H1 (cell line): ENCODE measurements at regions not wholly inside any gene's neighbourhood (a gene's known extent, or its start where the extent isn't known, plus 50 kb on each side); places are given as distances from the start of the nearest gene placed in this dataset.

Experiments used
- CTCF ChIA-PET: fragments of 300-600 bp; sonication (Branson Sonifier 250); formaldehyde crosslinking; loops from one replicate; lab custom pipeline; 2021; ENCODE audit not compliant: partially characterized antibody; lab: Charles Lee
- POLR2A ChIA-PET: fragments of 300-600 bp; sonication (Branson Sonifier 250); formaldehyde crosslinking; loops from one replicate; lab custom pipeline; 2021; ENCODE audit warnings: inconsistent platforms; ENCODE audit not compliant: partially characterized antibody; lab: Charles Lee
- DNase-seq, 2 experiments: peaks; one replicate each; pipeline versions ENCODE4 v3.0.0 to v3.0.0-alpha.2; 2010 to 2022; ENCODE audit warnings: low spot score in 2 of 2, low read depth in 1 of 2, mixed read lengths in 1 of 2
- FAIRE-seq: peaks from 2 replicates; lab custom pipeline; 2011; peaks lifted over from hg19 to GRCh38; lab: Jason Lieb, UNC
- H2AFZ ChIP-seq: 2 replicates; pipeline ENCODE4 v1.8.1; 2012; ENCODE audit warnings: low read length, inconsistent platforms
- H2AK5ac ChIP-seq: 2 replicates; pipeline ENCODE4 v1.6.1; 2013; ENCODE audit warnings: low read depth, low read length
- H2BK120ac ChIP-seq: replicated peaks from 2 replicates; pipeline ENCODE3; 2013; ENCODE audit warnings: low read depth, low read length, inconsistent platforms
- H2BK12ac ChIP-seq: 2 replicates; pipeline ENCODE4 v1.6.1; 2013; ENCODE audit warnings: low read depth, low read length
- H2BK15ac ChIP-seq: 2 replicates; pipeline ENCODE4 v1.6.1; 2013; ENCODE audit warnings: low read length
- H2BK20ac ChIP-seq: 2 replicates; pipeline ENCODE4 v1.6.1; 2013; ENCODE audit warnings: low read length
- H2BK5ac ChIP-seq: 2 replicates; pipeline ENCODE4 v1.6.1; 2013; ENCODE audit warnings: low read depth, low read length
- H3K14ac ChIP-seq: 2 replicates; pipeline ENCODE4 v1.6.1; 2013; ENCODE audit warnings: inconsistent platforms; ENCODE audit not compliant: insufficient read length
- H3K18ac ChIP-seq: 2 replicates; pipeline ENCODE4 v1.6.1; 2013; ENCODE audit warnings: low read length; ENCODE audit errors: extremely low read depth
- H3K23ac ChIP-seq: 2 replicates; pipeline ENCODE4 v1.6.1; 2013; ENCODE audit warnings: inconsistent platforms; ENCODE audit not compliant: insufficient read length
- H3K23me2 ChIP-seq: 2 replicates; pipeline ENCODE4 v1.6.1; 2013; ENCODE audit warnings: low read depth, low read length
- H3K27ac ChIP-seq: 2 replicates; pipeline ENCODE4 v1.6.1; 2011; ENCODE audit warnings: low read depth, low read length, inconsistent platforms
- H3K27me3 ChIP-seq, 4 experiments: replicated peaks in 1 of 4; 1 replicate in 1 of 4; 2 replicates in 3 of 4; pipeline versions ENCODE4 v1.6.1 to v1.8.1; 2011 to 2013; ENCODE audit warnings: low read length in 3 of 4, mild to moderate bottlenecking in 3 of 4, inconsistent platforms in 2 of 4, mixed read lengths in 2 of 4, moderate library complexity in 1 of 4; ENCODE audit not compliant: control insufficient read depth in 3 of 4, insufficient read depth in 3 of 4; ENCODE audit errors: extremely low read depth in 1 of 4
- H3K36me3 ChIP-seq, 4 experiments: 2 replicates each; pipeline versions ENCODE4 v1.6.1 to v1.8.1; 2011 to 2013; ENCODE audit warnings: mild to moderate bottlenecking in 4 of 4, low read length in 3 of 4, moderate library complexity in 2 of 4, control low read depth in 1 of 4, inconsistent platforms in 1 of 4; ENCODE audit not compliant: insufficient read depth in 4 of 4, control insufficient read depth in 2 of 4
- H3K4ac ChIP-seq: replicated peaks from 2 replicates; pipeline ENCODE3; 2013; ENCODE audit warnings: low read length, low read depth, mixed read lengths, inconsistent platforms; ENCODE audit not compliant: insufficient read length
- H3K4me1 ChIP-seq, 4 experiments: replicated peaks in 1 of 4; 1 replicate in 1 of 4; 2 replicates in 3 of 4; pipeline versions ENCODE4 v1.6.1 to v1.8.1; 2011 to 2013; ENCODE audit warnings: low read length in 3 of 4, inconsistent platforms in 2 of 4, mixed read lengths in 1 of 4; ENCODE audit not compliant: insufficient read depth in 4 of 4, control insufficient read depth in 3 of 4
- H3K4me2 ChIP-seq, 2 experiments: 2 replicates each; pipeline versions ENCODE4 v1.6.1 to v1.8.1; 2011 to 2013; ENCODE audit warnings: low read depth in 2 of 2, low read length in 2 of 2, control low read depth in 1 of 2, inconsistent platforms in 1 of 2, mild to moderate bottlenecking in 1 of 2; ENCODE audit not compliant: insufficient read depth in 1 of 2
- H3K4me3 ChIP-seq, 4 experiments: fragments of 200-600, 300-600 bp in 1 of 4; sonication (generic), shearing (Covaris generic), sonication (Bioruptor Twin) in 1 of 4; 2 replicates each; pipeline versions ENCODE4 v1.5.1 to v1.8.1; 2011 to 2016; ENCODE audit warnings: low read length in 4 of 4, low read depth in 3 of 4, control low read depth in 2 of 4, inconsistent platforms in 2 of 4, mild to moderate bottlenecking in 2 of 4, mixed read lengths in 1 of 4, moderate library complexity in 1 of 4; ENCODE audit not compliant: insufficient read depth in 2 of 4; ENCODE audit errors: extremely low read depth in 1 of 4
- H3K56ac ChIP-seq: replicated peaks from 2 replicates; pipeline ENCODE3; 2013; ENCODE audit warnings: low read depth, mild to moderate bottlenecking, mixed read lengths, low read length, inconsistent platforms; ENCODE audit not compliant: insufficient read length
- H3K79me1 ChIP-seq: 2 replicates; pipeline ENCODE4 v1.6.1; 2013; ENCODE audit warnings: low read depth, low read length, control low read depth
- H3K79me2 ChIP-seq, 2 experiments: 2 replicates each; pipeline versions ENCODE4 v1.6.1 to v1.8.1; 2012 to 2013; ENCODE audit warnings: low read length in 2 of 2, mild to moderate bottlenecking in 2 of 2, inconsistent platforms in 1 of 2; ENCODE audit not compliant: insufficient read depth in 2 of 2, control insufficient read depth in 1 of 2
- H3K9ac ChIP-seq, 4 experiments: replicated peaks in 1 of 4; 1 replicate in 1 of 4; 2 replicates in 3 of 4; pipeline versions ENCODE4 v1.6.1 to v1.8.1; 2011 to 2013; ENCODE audit warnings: low read depth in 3 of 4, low read length in 3 of 4, control low read depth in 2 of 4, mild to moderate bottlenecking in 2 of 4, moderate library complexity in 2 of 4, inconsistent platforms in 1 of 4; ENCODE audit errors: extremely low read depth in 1 of 4
- H3K9me3 ChIP-seq, 2 experiments: 2 replicates each; pipeline versions ENCODE4 v1.6.1 to v1.8.1; 2012 to 2013; ENCODE audit warnings: mild to moderate bottlenecking in 2 of 2, moderate library complexity in 2 of 2, control low read depth in 1 of 2, inconsistent platforms in 1 of 2, low read depth in 1 of 2, low read length in 1 of 2, mixed read lengths in 1 of 2; ENCODE audit not compliant: insufficient read depth in 2 of 2
- H4K20me1 ChIP-seq, 2 experiments: replicated peaks in 1 of 2; 2 replicates each; pipeline versions ENCODE3 to v1.8.1; 2011 to 2013; ENCODE audit warnings: inconsistent platforms in 2 of 2, low read length in 2 of 2, mild to moderate bottlenecking in 1 of 2; ENCODE audit not compliant: insufficient read depth in 2 of 2, control insufficient read depth in 1 of 2
- H4K5ac ChIP-seq: 2 replicates; pipeline ENCODE4 v1.6.1; 2013; ENCODE audit warnings: low read length, low read depth, mixed read lengths, inconsistent platforms; ENCODE audit not compliant: insufficient read length
- H4K8ac ChIP-seq: 2 replicates; pipeline ENCODE4 v1.8.0; 2013; ENCODE audit warnings: mild to moderate bottlenecking, moderate library complexity, low read length, inconsistent platforms; ENCODE audit not compliant: insufficient read depth; ENCODE audit errors: extremely low read depth
- H4K91ac ChIP-seq: replicated peaks from 2 replicates; pipeline ENCODE3; 2013; ENCODE audit warnings: low read length, mixed read lengths, inconsistent platforms; ENCODE audit not compliant: insufficient read length
- WGBS, 2 experiments: shearing (Covaris generic) in 1 of 2; methylation state at CpG; one replicate each; pipeline versions ENCODE4 v1.1.6 to v1.1.7; 2013 to 2015; ENCODE audit warnings: low lambda C conversion rate in 2 of 2, mixed read lengths in 2 of 2, inconsistent platforms in 1 of 2, low coverage in 1 of 2, missing lambda C conversion rate in 1 of 2; ENCODE audit not compliant: insufficient replicate concordance in 2 of 2, insufficient coverage in 1 of 2, insufficient read length in 1 of 2; ENCODE audit errors: extremely low coverage in 1 of 2, missing lambda C conversion rate in 1 of 2; 5-methylcytosine and 5-hydroxymethylcytosine counted together
- TF ChIP-seq, protein P1 (sequence below): fragments of 300-600 bp; sonication (generic); IDR thresholded peaks from 2 replicates; pipeline ENCODE4 v1.7.1; 2012; ENCODE audit warnings: low read length, moderate library complexity, mild to moderate bottlenecking, inconsistent platforms; ENCODE audit not compliant: insufficient replicate concordance

- no peak overlapping the region for H2BK20ac ChIP-seq
- H3K27me3 ChIP-seq, result no peaks in the 10 kb centered on the region
- no peak overlapping the region for H3K56ac ChIP-seq
- DNase-seq (no peak), FAIRE-seq (no peak)
- 88% methylated on average over 1 of the region's 1 CpG; no CpG with 5 or more reads in 1 of the 2 experiments for WGBS, 2 experiments
- H4K8ac ChIP-seq, result no peak overlapping the region
- no peaks in the 10 kb centered on the region for H3K79me1 ChIP-seq
- no peak overlapping the region for H3K9ac ChIP-seq
- H2AK5ac ChIP-seq, result no peak overlapping the region
- no peaks in the 10 kb centered on the region for H3K9me3 ChIP-seq
- no peaks in the 10 kb centered on the region for H3K4me1 ChIP-seq
- no peak overlapping the region for H3K27ac ChIP-seq
- H3K23me2 ChIP-seq, result no peaks in the 10 kb centered on the region
- no peak overlapping the region for H4K91ac ChIP-seq
- no peak overlapping the region for H2AFZ ChIP-seq
- no peak overlapping the region for H2BK15ac ChIP-seq
- H4K5ac ChIP-seq, result no peak overlapping the region
- H3K18ac ChIP-seq, result no peak overlapping the region
- H3K4me3 ChIP-seq, result no peak overlapping the region
- no peak overlapping the region for H2BK120ac ChIP-seq
- H3K14ac ChIP-seq, result no peak overlapping the region
- no peak overlapping the region for H3K4ac ChIP-seq
- ChIA-PET CTCF (no interaction called here), POLR2A (no interaction called here)
- no peaks in the 10 kb centered on the region for H3K79me2 ChIP-seq
- H3K23ac ChIP-seq, result no peak overlapping the region
- no peaks in the 10 kb centered on the region for H3K36me3 ChIP-seq
- H2BK12ac ChIP-seq, result no peak overlapping the region
- no peak overlapping the region for H3K4me2 ChIP-seq
- no peaks in the 10 kb centered on the region for H4K20me1 ChIP-seq
- H2BK5ac ChIP-seq, result no peak overlapping the region
- TF ChIP-seq, protein P1, sequence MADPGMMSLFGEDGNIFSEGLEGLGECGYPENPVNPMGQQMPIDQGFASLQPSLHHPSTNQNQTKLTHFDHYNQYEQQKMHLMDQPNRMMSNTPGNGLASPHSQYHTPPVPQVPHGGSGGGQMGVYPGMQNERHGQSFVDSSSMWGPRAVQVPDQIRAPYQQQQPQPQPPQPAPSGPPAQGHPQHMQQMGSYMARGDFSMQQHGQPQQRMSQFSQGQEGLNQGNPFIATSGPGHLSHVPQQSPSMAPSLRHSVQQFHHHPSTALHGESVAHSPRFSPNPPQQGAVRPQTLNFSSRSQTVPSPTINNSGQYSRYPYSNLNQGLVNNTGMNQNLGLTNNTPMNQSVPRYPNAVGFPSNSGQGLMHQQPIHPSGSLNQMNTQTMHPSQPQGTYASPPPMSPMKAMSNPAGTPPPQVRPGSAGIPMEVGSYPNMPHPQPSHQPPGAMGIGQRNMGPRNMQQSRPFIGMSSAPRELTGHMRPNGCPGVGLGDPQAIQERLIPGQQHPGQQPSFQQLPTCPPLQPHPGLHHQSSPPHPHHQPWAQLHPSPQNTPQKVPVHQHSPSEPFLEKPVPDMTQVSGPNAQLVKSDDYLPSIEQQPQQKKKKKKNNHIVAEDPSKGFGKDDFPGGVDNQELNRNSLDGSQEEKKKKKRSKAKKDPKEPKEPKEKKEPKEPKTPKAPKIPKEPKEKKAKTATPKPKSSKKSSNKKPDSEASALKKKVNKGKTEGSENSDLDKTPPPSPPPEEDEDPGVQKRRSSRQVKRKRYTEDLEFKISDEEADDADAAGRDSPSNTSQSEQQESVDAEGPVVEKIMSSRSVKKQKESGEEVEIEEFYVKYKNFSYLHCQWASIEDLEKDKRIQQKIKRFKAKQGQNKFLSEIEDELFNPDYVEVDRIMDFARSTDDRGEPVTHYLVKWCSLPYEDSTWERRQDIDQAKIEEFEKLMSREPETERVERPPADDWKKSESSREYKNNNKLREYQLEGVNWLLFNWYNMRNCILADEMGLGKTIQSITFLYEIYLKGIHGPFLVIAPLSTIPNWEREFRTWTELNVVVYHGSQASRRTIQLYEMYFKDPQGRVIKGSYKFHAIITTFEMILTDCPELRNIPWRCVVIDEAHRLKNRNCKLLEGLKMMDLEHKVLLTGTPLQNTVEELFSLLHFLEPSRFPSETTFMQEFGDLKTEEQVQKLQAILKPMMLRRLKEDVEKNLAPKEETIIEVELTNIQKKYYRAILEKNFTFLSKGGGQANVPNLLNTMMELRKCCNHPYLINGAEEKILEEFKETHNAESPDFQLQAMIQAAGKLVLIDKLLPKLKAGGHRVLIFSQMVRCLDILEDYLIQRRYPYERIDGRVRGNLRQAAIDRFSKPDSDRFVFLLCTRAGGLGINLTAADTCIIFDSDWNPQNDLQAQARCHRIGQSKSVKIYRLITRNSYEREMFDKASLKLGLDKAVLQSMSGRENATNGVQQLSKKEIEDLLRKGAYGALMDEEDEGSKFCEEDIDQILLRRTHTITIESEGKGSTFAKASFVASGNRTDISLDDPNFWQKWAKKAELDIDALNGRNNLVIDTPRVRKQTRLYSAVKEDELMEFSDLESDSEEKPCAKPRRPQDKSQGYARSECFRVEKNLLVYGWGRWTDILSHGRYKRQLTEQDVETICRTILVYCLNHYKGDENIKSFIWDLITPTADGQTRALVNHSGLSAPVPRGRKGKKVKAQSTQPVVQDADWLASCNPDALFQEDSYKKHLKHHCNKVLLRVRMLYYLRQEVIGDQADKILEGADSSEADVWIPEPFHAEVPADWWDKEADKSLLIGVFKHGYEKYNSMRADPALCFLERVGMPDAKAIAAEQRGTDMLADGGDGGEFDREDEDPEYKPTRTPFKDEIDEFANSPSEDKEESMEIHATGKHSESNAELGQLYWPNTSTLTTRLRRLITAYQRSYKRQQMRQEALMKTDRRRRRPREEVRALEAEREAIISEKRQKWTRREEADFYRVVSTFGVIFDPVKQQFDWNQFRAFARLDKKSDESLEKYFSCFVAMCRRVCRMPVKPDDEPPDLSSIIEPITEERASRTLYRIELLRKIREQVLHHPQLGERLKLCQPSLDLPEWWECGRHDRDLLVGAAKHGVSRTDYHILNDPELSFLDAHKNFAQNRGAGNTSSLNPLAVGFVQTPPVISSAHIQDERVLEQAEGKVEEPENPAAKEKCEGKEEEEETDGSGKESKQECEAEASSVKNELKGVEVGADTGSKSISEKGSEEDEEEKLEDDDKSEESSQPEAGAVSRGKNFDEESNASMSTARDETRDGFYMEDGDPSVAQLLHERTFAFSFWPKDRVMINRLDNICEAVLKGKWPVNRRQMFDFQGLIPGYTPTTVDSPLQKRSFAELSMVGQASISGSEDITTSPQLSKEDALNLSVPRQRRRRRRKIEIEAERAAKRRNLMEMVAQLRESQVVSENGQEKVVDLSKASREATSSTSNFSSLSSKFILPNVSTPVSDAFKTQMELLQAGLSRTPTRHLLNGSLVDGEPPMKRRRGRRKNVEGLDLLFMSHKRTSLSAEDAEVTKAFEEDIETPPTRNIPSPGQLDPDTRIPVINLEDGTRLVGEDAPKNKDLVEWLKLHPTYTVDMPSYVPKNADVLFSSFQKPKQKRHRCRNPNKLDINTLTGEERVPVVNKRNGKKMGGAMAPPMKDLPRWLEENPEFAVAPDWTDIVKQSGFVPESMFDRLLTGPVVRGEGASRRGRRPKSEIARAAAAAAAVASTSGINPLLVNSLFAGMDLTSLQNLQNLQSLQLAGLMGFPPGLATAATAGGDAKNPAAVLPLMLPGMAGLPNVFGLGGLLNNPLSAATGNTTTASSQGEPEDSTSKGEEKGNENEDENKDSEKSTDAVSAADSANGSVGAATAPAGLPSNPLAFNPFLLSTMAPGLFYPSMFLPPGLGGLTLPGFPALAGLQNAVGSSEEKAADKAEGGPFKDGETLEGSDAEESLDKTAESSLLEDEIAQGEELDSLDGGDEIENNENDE, result no peak
Measured at GRCh38 chr4:46550471-46550870, 160.5 kb upstream of the GABRA2 start.
